Posterior cingulate gyrus (tissue), 11 donors: ENCODE measurements at regions not wholly inside any gene's neighbourhood (a gene's known extent, or its start where the extent isn't known, plus 50 kb on each side); places are given as distances from the start of the nearest gene placed in this dataset.
"Not testable (repeated sequence)": the region's sequence is repeated elsewhere in the genome, so short reads cannot be mapped to it uniquely, and the experiment has no call there.

ENCODE experiments used
- DNase-seq, 10 donors: peaks; one replicate each; pipeline versions ENCODE4 v3.0.0 to v3.0.0-alpha.2; 2020 to 2021; ENCODE audit warnings: mixed read lengths in 3 of 10
- intact Hi-C: fragments of 100-400 bp; cut with DNase I; formaldehyde crosslinking; loops from one replicate; pipeline ENCODE4 v1.15.1; 2023

DNA sequence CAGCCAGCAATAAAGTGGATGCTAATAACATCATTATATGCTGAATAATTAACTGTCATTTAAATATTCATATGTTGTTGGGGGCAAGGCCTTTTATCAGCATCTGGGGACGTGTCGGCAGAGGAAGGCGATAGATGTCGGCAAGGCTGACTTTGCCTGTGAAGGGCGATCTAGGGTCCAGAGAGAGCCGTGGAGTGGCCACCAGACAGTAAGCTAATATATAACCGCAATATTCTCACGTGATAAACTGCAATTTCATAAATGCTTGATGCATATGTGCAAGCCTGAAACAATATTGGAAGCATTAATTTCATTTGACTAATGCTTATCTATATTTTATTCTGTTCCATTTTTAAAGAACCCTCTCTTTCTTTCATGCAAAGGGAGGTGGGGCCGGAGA, 141.0 kb upstream of the POU3F1 start:
- intact Hi-C loops = no loop called here
- no peak for DNase-seq

DNA sequence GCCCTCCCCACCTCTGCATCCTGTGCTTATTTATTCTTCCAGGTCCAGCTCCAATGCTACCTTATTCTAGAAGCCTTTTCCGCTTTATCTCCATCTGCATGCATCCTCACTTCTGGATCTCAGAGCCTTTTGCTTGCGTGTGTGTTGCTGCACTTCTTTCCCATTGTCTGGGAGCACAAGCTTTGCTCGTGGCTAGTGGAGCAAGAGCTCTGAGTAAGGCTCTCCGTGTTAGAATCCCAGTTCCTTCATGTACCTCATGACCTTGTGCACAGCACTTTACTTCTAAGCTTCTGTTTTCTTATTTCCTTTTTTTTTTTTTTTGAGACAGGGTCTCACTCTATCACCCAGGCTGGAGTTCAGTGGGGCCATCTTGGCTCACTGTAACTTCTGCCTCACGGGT, 140.0 kb upstream of the POU3F1 start:
- intact Hi-C loops = no loop called here

DNA sequence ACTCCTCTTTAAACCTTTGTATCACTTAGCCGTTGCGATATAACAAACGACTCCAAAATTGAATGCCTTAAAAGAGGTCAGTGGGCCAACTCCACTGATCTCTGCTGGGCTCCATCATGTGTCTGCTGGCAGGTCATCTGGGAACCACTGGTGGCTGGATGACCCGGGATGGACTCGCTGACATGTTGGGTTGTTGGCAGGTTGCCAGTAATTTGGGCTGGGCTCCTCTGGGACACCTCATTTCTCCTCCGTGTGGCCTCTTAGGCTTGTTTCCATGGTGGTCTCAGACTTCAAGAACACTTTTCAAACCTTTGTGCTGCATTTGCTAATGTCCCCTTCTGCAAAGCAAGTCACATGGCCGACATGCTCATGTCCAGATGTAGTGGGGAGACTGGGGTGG, 139.3 kb upstream of the POU3F1 start:
- peak in 1 of 10 donors; percentile 66 for DNase-seq
- intact Hi-C loops = no loop called here

More for the DNA sequence above, 140.0 kb upstream of the POU3F1 start:
- DNase-seq = no peak

DNA sequence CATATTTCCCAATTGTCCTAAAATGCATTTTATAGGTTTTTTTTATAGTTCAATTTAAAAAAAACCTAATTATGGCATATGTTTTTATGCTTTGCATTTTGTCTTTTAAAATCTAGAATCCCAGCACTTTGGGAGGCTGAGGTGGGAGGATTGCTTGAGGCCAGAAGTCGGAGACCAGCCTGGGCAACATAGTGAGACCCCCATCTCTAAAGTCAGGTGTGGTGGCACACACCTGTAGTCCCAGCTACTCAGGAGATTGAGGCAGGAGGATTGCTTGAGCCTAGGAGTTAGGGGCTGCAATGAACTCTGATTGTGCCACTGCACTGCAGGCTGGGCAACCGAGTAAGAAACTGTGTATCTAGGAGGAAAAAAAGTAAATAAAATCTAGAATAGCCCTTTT, 137.2 kb upstream of the POU3F1 start:
- DNase-seq = no peak
- intact Hi-C loops = no loop called here

DNA sequence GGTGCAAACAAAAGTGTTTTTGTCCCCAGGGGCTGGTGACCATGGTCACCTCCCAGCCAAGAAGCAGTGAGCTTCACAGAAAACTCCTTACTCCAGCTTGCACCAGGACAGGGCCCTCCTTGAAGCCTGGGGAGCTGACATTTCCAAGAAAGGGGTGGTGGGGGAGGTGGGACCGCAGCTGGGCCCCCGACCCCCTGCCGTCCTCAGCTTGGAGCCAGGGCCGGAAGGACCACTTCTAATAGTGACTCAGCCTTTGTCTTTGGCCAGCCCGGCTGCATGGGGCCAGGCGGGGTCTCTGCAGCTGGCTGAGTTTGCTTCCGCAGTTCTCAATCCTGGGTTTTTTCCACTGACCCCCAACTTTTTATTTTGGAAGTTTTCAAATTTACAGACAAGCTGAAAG, 136.5 kb upstream of the POU3F1 start:
- intact Hi-C loops = no loop called here
- DNase-seq = peak in 1 of 10 donors; percentile 72

DNA sequence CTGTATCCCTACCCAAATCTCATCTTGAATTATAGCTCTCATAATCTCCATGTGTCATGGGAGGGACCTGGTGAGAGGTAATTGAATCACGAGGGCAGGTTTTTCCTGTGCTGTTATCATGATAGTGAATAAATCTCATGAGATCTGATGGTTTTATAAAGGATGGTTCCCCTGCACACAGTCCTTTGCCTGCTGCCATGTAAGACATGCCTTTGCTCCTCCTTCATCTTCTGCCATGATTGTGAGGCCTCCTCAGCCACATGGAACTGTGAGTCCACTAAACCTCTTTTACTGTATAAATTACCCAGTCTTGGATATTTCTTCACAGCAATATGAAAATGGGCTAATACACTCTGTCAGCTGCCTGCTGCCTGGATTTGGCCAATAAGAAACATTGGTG, 133.8 kb upstream of the POU3F1 start:
- intact Hi-C loops, DNase-seq: not testable (repeated sequence)

DNA sequence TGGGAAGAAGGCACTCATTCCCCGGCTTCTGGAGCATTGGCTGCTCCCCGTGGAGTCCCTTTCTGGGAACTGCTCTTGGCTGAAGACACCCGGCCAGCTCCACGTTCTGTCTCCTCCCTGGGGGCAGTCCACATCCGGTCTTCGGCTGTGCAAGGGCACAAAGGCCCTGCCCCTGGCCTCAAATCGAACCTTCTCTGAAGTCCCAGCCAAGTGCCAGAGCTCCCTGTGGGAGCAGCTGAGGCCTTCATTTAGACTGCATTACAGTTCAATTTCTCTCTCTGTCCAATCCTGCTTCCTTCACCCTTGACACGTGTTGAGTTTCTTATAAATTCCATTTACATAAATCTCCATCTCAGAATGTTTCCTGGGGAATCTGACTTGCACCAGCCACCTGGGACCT, 132.9 kb upstream of the POU3F1 start:
- peak in 1 of 10 donors; percentile 81 for DNase-seq
- intact Hi-C loops = no loop called here

DNA sequence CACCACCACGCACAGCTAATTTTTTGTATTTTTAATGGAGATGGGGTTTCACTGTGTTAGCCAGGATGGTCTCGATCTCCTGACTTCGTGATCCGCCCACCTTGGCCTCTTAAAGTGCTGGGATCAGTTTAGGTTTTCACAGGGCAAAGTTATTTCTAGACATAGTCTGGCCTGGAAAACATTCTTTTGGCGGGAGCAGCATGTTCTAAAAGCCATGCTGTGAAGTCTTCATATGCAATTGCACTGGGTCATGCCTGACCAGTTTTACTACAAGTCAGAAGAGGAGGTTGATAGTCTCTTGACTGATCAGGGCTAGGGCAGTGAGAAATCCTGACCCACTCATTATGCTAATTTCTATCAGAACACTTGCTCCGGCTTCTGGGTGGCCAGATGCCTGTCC, 131.6 kb upstream of the POU3F1 start:
- intact Hi-C loops = no loop called here
- DNase-seq = no peak

DNA sequence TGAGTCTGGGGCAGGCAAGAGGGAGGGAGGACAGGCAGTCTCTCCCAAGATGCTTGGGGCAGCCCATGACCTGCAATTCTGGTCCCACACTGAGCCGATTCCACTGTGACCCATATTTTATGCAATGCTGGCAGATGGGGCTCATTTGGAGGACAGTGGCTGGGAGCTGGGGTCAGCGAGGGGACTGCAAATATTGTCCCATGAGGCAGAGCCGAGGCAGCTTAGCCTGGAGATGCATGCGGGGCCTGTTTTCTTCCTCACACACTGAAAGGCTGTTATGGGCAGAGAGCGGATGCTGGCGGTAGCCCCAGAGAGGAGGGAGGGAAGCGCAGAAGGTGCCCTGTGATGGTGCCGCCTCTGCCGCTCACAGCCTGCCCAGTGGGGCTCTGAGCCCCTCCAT, 128.5 kb upstream of the POU3F1 start:
- intact Hi-C loops = no loop called here
- DNase-seq = peak in 1 of 10 donors; percentile 70

DNA sequence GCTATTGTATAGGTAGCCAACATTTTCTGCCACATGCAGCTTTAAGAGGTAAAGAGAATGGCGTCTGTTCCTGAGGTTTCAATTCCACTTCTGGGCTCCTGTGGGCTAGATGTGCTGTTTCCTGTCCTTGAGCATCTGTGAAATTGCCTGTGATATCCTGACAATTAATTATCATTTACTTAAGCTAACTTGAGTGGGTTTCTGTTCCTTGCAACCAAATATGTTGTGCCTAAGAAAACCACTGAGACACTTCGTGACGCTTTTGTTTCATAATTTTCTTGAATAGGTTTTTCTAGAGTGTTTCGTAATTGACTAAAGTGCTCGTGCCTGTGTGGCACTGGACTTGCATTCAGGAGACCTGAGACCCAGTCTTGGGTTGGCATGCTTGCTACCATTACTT, 127.3 kb upstream of the POU3F1 start:
- no peak for DNase-seq
- intact Hi-C loops = no loop called here

DNA sequence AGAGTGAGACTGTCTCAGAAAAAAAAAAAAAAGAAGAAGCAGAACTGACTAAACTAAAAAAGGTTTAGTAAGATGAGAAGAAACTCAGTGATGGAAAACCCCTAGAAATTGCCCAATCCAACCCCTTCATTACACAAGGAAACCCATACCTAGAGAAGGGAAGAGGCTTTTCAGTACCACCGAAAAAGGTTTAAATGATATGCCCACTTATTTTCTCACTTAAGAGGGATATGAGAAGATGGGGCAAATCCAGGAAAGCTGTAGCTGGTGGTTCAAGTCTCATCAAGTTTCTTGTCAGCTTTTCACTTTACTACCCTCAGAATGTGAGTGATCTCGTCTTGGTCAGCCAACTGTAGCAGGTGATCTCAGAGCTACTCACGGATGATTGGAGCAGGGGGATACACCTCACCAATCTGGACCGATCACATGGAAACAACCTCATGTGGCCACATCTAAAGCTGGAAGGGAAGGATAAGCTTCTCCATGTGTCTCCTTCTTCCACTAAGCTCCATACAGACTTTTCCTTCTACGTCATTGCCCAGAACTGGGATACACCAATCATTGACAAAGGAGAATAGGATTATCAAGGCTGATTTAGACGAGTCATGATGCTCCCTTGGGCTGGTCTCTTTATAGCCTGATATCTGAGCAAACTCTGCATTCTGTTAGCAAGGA, 126.7 kb upstream of the POU3F1 start:
- DNase-seq = no peak
- intact Hi-C loops = no loop called here

DNA sequence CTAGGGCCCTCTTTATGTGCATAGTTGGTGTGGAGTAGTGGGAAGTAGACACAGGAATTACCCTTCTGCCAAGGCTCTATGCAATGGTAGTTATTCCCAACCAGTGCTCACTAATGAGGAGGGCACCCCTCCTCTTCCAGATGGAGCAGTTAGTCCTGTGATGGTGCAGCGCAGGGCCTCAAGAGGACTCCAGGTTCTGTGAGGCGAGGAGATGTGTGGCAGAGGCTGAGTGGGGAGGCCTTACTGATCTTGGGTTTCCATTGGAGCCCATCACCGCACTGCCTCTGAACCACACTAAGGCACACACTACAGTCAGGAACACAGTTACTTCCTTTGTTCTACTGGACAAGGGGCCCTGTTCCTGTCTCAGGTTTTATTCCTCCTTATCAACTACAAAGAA, 122.5 kb upstream of the POU3F1 start:
- peak in 1 of 10 donors; percentile 55 for DNase-seq
- intact Hi-C loops = no loop called here

DNA sequence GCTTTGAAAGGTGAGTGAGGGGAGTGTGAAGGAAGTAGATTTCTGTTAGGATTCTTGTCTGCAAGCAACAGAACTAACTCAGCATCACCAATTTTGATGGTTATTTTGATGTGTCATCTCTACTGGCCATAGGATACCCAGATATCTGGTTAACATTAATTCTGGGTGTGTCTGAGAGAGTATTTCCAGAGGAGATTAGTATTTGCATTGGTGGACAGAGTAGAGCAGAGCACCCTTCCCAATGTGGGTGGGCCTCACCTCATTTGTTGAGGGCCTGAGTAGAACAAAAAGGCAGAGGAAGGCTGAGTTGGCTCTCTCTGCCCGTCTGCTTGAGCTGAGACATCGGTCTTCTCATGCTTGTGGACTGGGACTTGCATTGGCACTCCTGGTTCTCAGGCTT, 121.8 kb upstream of the POU3F1 start:
- DNase-seq = no peak
- intact Hi-C loops = no loop called here

DNA sequence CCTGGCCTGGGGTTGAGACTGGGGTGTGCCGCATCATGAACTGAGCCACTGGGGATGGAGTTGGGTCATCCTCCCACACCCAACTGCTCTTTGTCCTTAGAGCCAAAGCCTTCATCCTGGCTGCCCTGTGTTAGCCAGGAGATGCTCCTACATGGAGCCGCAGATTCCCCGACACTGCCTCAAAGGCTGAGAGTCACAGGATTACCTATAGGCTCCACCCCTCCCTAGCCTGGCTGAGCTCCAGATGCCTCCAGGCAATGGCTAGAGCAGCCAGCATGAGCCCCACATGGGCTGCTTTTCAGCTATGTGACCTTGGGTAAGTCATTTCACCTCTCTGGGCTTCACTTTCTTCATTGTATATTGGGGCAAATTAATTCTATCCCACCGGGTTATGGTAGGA, 119.9 kb upstream of the POU3F1 start:
- DNase-seq = peak in 1 of 10 donors; percentile 76
- intact Hi-C loops = no loop called here

DNA sequence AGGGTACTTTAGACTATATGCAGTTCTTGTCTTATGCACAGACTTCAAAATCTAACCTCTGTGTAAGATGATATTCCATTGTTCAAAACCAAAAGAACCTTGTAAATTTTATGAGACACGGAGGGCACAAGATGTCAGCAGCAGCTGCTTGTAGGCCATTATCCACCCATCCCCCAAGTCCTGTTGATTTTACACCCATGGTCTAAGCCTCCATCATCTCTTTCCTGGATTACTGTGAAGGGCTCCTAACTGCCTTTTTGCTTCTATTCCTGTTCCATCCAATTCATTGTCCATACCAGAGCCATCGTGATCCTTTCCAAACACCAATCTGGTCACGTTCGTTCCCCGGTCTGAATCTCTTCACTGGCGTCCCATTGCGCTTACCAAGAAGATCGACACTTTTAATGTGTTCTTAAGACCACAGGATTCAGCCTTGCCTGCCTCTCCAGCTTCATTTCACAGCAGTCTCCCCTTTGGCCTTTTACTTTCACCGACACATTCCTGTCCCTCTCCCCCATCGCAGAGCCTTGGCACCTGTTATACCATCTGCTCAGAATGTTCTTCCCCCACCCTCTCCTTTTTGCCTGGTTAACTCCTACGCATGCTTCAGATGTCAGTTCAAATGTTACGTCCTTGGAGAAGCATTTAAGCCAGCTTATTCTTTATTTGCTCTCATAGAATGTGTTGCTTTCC, 107.3 kb upstream of the POU3F1 start:
- no peak for DNase-seq
- intact Hi-C loops = no loop called here

DNA sequence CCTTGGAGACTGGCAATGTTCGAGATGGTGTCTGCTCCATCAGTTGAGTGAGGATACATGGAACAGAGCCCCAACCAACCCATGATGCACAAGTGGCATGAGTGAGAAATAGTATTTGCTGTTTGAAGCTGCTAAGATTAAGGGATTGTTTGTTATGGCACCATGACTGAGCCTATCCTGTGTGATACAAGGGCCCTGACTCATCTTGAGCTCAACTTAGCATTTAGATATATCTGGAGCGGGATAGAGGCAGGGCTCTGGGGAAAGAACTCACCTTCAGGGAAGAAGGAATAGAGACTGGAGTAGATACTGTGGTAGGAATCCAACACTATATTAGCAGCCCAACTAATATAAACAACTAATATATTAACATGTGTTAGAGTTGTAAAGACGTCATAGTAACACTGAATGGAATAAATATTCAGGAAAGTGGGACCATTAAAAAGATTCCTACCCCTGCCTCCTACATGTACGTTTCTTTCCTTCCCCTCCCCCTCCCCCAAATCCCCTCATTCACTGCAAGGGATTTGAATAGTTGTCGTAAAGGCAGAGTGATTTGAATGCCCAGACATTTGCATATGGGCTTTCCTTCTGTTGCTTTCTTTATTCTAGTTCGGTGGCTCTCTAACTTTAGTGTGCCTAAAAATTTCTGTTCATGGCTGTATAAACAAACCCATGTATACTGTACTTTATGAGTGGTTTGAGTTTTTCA, 106.6 kb upstream of the POU3F1 start:
- intact Hi-C loops = no loop called here
- DNase-seq = no peak

DNA sequence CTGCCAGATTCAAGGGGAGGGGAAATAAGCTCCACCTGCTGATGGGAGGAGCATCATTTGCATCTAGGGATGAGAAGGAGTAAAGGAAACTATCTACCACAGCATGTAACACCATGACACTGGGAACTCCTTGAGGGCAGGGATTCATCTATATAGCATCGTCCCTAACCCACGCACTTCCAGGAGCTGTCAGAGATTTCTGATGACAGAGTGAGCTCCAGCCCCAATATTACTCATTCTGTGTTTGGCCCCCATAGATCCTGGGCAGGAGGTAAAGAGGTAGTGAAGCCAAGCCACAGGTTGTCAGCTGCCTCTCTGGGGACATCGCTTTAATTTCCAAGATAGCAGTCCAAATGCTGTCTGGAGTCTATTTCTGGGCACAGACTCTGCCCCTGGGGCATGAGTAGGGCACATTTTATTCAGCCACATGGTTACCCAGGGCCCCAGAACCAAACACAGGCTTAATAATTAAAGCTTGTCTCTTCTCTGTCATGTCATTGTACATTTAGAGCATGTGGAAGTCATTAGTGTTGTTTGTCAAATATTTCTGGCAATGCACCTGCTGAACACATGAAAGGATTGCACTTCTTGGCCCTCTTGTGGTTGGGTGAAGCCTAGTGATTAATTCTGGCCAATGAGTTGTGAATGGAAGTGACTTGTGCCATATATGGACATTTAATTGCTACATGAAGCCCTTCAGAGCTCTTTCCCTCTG, 105.9 kb upstream of the POU3F1 start:
- no peak for DNase-seq
- intact Hi-C loops = no loop called here

DNA sequence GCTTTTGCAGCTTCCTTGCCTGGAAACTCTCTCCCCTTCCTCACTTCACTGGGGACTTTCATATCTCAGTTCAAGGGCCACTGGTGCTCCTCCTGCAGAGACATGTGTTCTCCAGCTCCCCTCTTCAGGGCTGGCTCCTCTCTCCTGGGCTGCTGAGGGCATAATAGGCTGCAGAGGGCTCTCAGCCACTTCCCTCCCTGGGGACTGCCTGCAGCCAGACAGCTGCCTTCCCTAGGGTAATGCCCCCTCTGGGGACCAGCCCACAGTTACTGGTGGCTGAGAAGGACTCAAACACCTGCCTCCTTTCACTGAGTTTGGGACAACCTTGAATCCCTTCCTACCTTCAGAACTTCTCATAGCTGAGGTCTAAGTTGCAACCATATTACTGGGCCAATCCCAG, 104.8 kb upstream of the POU3F1 start:
- intact Hi-C loops = no loop called here
- DNase-seq = no peak

DNA sequence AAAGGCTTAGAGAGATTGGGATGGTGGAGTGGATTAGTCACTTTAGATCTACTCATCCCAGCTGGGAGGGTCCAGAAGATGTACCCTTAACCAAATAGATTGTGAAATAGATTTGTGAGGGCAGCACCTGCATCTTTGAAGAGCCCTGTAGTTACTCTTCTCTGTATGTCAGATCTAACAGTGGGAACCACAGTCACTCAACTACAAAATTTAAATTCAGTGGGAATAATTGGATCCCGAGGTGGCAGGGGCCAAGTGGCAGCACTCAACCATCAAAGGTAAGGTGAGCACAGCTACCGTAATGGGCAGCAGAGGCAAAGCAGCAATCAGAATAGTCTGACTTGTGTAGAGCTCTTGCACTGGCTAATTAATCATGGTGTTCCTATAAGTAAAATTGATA, 99.5 kb upstream of the POU3F1 start:
- DNase-seq, intact Hi-C loops: not testable (repeated sequence)

DNA sequence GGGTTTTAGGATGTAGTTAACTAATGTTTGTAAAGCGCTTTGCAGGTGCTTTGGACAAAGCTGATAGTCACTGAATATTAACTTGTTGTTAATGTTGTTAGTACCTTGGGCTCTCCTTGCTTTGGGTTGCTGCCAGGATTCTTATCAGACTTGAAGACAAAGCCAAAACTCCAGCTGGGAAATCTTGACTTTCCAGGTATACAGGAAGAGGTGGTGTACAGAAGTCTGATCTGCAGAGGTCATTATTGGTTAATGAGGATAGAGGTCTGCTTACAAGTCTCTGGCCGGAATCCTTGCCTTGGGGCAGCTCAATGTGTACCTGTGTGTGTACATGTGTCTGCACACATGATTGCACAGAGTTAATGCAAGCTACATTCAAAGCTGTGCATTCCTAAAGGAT, 96.0 kb upstream of the POU3F1 start:
- intact Hi-C loops = no loop called here
- no peak for DNase-seq

DNA sequence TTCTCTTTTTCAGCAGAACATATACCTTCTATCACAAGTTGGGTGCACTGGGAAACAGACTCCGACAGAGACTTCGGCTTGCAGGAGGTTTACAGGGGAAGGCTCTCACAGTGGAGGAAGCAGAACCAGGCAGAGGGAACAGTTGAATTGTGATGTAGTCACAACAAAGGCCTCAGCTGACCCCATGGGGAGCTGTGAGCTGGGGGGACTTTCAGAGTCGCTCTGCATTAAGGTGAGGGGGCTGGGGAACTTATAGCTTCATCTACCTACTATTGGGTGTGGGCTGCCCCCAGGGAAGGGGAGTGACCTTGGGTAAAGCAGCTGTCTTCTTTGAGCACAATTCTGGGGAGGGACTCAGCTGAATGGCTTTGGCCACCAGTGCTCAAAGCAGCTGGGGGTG, 94.9 kb upstream of the POU3F1 start:
- intact Hi-C loops = no loop called here
- no peak for DNase-seq
